Anterior cingulate cortex (tissue), 58 donors: ENCODE measurements at regions not wholly inside any gene's neighbourhood (a gene's known extent, or its start where the extent isn't known, plus 50 kb on each side); places are given as distances from the start of the nearest gene placed in this dataset.
"Not testable (repeated sequence)": the region's sequence is repeated elsewhere in the genome, so short reads cannot be mapped to it uniquely, and the experiment has no call there.

ENCODE experiments used
- DNase-seq, 58 donors: peaks; one replicate each; lab custom pipeline; 2025; lab: John Stamatoyannopoulos, UW

DNA sequence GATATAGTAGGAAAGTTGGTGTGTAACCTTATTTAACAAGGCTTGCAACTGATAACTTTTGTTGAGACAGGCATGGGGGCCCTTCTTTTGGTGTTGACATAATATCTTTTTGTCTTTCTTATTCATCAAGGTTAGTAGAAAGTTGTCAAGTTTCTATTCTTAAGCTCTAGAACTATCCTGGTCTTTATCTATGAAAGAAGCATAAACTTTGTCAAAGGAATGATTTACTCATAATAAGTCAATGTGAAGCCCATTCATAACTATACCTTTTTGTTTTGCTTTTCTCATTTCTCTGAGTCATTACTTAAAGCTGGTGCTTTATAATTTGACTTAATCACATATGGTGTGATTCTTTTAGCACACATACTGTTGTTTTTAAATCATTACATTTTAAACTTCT is 312.4 kb downstream of the UTRN start:
- DNase-seq, result no peak

DNA sequence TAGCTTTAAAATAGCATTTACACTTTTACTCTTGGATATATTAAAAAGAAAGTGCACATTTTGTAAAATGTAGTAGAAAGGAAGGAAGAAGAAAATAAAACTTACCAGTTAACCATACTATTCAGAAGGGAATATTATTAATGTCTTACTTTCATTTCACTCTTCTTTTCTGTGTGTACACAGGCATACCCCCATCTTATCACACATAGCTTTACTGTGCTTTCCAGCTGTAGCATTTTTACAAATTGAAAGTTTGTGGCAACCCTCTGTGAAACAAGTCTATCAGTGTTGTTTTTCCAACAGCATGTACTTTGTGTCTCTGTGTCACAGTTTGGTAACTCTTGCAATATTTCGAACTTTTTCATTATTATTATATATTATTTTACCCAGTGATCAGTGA is 314.5 kb downstream of the UTRN start:
- DNase-seq, result no peak

DNA sequence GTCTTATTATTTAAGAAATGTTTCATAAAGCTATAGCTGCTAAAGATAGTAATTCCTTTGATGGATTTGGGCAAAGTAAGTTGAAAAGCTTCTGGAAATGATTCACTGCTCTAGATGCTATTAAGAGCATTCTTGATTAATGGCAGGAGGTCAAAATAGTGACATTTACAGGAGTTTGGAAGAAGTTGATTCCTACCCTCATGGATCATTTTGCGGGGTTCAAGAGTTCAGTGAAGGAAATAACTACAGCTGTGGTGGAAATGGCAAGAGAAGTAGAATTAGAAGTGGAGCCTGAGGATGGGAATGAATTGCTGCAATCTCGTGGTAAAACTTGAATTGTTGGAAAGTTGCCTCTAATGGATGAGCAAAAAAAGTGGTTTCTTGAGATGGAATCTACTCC is 316.1 kb downstream of the UTRN start:
- no peak for DNase-seq

DNA sequence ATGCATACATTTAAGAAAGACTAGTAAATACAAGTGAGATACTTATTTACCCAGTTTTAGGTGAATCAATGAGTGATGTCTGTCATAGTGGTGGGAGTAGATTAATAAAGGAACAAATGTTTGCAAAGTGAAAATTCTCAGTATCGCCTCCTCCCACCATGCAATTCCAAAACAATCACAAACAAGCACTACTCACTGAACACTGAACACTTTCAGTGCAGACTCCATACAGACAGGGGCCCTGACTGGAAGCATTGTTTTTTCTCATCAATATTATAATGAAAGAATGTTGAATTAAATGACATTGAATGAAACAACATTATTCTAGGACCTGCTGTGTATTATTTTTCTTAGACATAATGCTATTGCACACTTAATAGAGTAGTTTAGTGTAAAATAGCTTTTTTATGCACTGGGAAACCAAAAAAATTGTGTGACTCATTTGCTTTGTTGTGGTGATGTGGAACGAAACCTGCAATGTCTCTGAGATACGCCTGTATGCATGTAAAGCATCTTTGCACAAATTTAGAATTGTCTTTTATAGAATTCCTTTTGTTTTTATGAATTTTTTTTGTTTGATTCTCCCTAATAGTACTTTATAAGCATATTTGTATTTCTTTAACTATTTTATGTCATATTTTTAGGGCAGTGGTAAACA is 317.5 kb downstream of the UTRN start:
- no peak for DNase-seq

DNA sequence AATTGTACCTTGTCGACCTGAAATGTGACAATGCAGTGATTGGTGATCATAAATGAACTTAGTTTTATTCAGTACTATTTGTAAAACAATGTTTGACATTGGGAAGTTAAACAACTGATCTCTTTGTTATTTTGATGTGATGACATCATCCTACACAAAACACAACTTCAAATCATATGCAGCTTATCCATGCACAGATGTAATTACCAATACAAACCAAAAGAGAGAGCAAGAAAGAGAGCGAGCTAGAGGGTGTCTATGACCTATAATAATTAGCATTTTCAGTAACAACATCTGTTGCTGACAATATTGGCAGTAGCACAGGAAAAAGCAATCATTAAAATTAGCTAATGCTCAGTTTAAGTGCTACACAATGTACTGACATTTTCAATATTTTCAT is 320.9 kb downstream of the UTRN start:
- DNase-seq, result no peak

DNA sequence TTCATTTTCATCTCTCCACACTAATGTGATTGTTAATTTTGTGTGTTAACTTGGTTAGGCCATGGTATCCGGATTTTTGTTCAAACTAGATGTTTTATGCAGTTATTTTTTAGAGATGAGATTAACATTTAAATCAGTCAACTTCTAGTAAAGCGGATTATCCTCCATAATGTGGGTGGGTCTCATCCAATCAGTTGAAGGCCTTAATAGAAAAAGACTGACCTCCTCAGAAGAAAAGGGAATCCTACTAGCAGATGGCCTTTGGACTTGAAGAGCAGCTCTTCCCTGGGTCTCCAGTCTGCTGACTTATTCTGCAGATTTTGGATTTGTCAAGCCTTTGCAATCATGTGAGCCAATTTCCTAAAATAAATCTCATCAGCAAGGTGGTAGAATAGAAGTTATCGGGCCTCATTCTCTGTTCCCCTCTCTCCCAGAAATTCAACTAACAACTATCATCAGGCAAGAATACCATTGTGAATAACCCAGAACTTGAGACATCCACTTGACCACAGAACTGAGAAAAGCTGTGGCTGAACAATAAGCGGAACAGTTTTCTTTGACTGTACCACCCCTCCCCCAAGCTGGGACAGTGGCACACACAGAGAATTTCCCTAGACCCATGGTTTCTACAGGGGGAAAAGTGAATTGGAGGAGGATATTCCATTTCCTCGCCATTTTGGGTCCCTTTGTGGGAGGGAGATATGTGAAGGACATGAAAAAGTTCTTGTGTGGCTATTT is 323.0 kb downstream of the UTRN start:
- no peak for DNase-seq

DNA sequence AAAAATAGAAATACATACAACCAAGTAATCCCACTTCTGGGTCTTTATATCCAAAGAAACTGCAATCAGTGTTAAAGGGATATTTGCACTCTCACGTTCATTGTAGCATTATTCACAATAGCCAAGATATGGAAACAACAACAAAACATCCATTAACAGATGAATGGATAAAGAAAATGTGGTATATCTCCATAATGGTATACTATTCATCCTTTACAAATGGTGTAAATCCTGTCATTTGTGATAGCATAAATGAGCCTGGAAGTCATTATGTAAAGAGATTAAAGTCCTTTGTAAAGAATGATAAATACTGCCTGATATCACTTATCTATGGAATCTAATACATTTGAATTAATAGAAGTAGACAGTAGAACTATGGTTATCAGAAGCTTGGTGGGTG is 327.7 kb downstream of the UTRN start:
- no peak for DNase-seq

DNA sequence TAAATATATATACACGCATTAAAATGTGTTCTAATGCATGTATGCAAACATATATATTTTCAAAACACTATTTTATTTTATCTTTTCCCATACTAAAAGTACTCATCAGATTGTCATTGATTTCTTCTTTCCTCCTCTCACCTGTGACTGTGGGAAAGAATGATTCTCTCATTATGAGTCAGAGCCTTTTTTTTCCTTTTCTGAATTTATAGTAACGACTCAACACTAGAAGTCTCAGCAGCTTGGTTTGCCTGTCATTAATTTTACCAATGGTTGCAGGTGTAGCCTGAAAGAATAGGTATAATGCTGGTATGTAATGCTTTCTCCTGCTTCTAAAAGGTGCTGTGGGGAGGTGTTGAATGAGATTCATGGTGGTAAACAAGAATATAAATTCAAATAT is 328.7 kb downstream of the UTRN start:
- DNase-seq, result no peak

DNA sequence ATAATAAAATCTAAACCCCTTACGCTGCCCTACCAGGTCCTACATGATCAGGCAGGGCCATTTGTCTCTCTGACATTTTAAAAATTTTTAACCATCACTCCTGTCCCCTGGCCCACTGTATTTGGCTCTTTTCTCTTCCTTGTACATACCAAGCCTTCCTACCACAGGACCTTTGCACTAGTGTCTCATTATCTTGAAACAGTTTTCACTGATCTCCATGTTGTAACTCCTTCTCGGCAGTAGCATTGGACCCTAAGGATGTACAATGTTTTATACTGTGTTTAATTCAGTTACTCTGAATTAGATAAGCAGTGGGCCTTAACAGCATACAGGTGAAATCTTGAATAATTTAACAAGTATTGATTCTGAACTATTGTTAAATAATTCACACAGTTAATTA is 330.7 kb downstream of the UTRN start:
- DNase-seq, result no peak

DNA sequence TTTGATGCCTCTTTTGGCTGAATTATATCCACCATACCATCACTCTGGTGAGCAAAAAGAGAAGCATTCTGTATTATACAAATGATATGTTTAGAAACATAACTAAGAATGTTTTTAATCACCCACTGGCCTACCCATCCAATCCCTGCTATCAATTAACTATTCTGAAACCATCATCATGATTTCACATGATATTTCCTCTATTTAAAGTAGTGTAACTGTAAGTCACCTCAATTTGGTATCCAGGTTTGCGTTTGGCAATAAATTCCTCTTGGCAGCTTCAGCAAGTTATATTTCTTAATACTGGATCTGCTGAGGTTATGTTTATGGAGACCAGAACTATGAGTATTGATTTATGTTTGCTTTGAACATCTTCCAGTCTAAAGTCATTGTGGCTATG is 332.1 kb downstream of the UTRN start:
- no peak for DNase-seq

DNA sequence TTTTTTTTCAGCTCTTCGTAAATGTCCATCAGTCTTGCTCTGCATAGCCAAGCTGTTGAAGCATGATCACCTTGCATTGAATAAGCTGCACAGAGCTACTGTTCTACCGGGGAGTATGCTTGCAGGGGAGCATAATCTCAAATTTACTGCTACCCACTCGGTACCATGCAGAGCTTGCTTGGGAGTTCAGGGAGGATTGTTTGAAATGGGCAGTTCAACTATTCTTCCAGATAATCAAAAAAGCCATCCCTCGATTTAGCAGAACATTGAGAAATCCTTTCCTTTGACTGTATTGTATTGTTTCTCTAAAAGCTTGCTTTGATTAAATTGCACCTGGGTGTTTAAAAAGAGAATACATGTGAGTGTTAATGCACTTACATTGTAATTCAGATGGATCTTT is 332.6 kb downstream of the UTRN start:
- DNase-seq, result no peak

DNA sequence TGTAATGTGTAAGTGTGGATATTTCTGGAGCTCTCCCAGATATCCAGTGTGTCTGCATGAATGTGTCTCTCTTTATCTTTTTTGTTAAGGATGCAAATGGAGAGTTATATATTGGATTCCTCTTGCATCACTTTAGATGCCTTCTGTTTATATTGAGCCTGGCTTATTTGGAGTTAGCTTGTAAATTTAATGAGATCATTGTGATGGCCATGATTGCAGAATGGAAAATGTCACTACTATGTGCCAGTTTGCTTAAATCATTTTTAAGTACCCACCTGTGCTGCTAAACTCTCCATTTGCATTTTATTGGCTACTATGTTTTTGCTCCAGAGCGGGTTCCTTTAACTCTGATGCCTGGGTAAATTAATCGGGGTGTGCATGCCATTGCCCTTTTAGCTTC is 334.8 kb downstream of the UTRN start:
- no peak for DNase-seq

DNA sequence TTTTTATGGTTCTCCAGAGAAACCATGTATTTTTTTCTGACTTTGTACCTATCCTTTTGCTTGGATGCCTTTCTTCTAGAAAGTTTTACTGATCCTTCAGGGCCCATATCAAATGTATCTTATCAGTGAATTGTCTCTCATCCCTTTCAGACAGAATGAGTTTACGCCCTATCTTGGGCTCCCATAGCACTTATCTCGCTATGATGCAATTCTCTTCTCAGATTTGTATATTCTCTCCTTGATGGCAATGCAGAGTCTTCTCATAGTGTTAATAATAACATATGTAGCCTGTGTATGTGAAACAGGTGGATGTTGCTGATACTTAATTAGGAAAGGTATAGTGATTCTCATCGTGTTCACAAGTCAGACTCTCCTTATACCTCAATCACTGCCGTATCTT is 336.2 kb downstream of the UTRN start:
- DNase-seq, result no peak

DNA sequence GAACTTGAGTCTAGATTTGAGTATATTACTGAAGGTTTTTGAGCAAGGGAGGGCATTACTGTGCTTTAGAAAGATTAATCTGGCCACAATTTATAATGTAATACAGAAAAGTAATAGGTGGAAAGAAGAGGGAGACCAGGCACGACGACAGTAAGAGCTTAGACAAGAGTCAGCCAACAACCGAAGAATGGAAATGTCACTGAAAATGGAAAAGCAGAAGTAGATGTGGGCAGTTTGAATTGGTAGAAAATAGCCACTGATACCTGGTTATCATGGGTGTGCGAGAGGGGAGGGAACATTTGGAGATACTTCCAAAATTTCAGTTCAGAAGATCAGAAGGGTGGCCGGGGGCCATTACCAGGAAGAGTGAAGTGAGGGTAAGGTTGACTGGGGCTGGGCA is 339.1 kb downstream of the UTRN start:
- DNase-seq, result no peak

DNA sequence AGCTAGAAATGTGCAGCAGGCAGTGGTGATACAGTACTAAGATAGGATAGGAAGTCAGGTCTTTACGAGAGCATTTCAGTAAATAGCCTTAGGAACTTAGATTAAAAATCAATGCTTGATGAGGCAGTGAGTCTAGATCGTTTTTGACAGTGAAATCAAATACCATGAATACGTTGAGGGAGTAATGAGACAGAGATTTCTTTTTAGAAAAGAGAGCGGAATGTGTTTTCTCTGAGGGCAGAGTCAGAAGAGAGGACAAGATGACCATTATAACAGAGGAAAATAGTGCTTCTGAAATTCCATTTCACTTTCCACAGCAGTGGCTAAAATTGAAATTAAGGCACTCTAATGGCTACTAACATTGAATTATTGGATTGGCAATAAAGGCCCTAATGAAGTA is 339.6 kb downstream of the UTRN start:
- DNase-seq, result no peak

DNA sequence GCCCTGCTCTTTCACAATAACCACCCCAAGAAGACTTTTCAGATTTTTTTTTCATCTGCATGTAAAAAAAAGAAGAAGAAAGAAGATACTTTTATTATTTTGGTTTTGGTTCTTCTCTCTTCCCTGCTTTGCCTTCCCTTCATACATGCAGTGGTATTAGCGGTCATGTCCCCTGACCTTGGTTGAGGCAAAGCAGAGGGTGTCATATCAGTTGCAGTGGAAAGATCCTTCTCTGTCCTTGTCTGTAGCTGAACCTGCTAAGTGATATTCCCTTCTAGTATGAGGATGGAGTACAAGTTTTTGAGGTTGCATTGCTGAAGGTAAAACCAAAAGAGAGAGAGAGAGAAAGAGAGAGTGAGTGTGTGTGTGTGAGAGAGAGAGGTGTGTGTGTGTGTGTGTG is 345.7 kb downstream of the UTRN start:
- DNase-seq, result no peak

DNA sequence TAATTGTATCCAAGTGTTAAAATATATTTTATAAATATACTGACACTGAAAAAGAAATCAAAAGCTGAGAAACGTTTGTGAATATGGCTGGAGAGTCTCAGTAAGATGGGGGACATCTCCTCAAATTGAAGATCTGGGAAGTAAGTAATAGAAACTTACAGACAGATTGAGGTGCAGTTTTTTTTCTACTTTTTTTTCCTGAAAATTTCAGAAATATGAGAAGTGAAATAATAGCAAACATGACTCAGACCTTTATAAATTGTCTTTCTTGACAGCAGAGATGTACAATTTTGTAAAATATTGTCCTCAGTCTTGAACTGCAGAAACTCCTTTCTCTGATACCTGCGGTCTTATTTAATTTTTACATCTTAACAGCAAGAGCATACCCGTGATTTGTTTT is 347.1 kb downstream of the UTRN start:
- DNase-seq, result no peak

DNA sequence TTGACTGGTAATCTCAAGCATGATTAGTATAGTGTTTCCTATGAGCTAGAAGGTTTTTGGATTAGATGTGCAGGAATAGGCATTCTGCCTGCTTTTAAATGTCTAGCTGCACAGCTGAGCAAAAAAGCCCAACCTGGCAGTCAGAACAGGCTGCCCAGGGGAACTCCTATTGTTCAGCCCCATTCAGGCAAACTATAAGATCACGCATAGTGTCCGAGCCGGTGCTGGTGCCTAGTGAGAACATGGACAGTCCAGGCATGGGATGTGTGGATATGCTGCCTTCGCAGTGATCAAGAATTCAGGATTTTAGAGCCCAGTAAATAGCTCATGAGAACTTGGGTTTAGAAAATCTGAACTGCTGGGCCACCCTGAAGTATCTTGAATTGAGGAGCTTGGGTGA is 348.8 kb downstream of the UTRN start:
- no peak for DNase-seq

DNA sequence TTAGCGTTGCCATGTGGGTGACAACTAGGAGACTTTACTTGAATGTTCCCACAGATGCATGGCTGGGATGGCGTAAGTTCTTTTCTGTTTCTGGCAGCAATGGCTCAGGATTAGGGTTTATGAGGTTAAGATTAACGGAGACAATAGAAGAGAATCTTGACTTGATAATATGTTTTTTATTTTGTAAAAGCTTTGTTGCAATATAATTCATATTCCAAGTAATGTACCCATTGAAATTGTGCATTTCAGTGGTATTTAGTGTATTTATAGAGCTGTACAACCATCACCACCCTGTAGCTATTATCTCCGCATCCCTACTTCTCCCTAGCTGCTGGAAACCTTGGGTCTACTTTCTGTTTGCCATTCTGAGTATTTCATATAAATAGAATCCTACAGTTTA is 349.2 kb downstream of the UTRN start:
- DNase-seq, result no peak

DNA sequence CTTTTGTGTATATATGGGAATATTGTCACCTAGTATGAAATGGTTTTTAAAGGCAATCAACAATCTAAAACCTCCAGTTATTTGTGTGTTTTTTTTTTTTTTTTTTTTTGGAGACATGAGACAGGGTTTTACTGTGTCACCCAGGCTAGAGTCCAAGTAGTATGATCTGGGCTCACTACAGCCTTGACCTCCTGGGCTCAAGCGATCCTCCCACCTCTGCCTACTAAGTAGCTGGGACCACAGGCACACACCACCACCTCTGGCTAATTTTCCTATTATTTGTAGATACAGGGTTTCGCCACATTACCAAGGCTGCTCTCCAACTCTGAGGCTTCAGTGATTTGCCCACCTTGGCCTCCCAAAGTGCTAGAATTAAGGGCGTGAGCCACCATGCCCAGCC is 349.9 kb downstream of the UTRN start:
- no peak for DNase-seq

DNA sequence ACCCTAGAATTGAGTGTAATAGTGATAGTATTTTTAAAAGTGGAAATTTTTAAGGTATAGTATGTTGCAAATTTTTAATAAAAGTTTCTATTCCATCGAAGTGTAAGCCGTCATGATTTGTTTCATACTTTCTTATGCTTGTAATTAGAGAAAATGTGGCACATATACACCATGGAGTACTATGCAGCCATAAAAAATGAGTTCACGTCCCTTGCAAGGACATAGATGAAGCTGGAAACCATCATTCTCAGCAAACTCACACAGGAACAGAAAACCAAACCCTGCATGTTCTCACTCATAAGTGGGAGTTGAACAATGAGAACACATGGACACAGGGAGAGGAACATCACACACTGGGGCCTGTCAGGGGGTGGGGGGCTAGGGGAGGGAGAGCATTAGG is 350.9 kb downstream of the UTRN start:
- DNase-seq, result not testable (repeated sequence)

DNA sequence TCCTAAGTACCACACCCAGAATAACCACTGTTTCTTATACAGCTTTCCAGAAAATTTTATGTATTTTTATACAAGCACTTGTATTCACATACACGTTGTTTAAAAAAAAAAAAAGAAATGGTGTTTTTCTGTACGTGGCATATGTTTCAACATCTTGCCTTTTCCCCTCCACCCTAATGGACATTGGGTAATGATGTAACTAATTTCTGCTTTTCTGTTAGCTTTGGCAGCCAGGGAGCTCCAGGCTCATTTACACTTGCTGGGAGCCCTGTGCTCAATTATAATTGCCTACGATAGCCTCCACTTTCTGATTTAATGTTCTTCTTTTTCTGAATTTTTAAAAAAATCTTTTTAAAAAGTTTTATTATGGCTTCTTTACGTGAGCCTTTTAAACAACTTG is 352.4 kb downstream of the UTRN start:
- no peak for DNase-seq

DNA sequence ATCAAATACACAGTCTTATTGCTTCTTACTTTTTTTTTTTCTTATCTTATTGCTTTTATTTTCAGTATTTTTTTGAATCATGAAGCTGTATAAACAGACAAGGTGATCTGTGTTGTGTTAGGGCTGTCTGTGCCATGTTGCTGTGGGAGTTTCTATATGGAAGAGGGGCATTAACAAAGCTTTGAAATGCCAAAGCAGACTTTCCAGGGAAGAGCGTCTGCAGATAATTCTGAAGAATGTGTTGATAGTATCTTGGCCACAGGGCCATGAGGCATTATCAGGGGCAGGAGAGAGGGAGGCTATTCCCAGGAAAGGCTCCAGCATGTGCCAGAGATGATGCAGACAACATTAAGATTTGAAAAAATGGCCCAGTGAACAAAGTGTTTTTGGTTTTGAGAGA is 354.5 kb downstream of the UTRN start:
- DNase-seq, result no peak
